ENCODE measurements at regions not wholly inside any gene's neighbourhood (a gene's known extent, or its start where the extent isn't known, plus 50 kb on each side); places are given as distances from the start of the nearest gene placed in this dataset.

DNA sequence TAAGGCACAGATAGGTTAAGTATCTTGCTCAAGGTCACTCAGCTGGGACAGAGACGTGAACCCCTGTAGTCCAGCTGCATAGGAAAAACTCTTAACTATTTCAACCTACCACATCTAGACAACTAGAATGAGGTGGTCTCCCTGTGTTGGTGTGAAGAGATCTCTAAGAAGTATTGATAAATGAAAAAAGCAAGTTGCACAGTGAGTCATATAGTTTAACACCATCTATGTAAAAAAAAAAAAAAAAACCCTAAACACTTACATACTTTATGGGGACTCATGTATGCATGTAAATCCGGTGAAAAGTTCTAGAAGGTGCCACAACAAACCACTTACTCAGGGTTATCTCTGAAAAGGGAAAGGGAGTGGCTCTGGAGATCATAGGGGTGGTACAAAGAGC lies 185.5 kb downstream of the SATB1 start:
- H3K4ac ChIP-seq (ENCODE audit: low read depth, low read length) = no peak overlapping the region
- H3K56ac ChIP-seq (ENCODE audit: low read length) = no peak overlapping the region
- no peak overlapping the region for H3K18ac ChIP-seq (ENCODE audit: low read length)
- H3K4me1 ChIP-seq (ENCODE audit: control insufficient read depth, low read depth, low read length) = peaks cover 8% of the 10 kb centered on the region
- no peaks in the 10 kb centered on the region for H3K27me3 ChIP-seq (ENCODE audit: insufficient read depth, low read length, poor library complexity)
- no peak overlapping the region for H3K27ac ChIP-seq (ENCODE audit: low read depth, low read length)
- no peak overlapping the region for H3K4me3 ChIP-seq (ENCODE audit: low read length)
- H2AK5ac ChIP-seq (ENCODE audit: low read length) = no peak overlapping the region
- no peak overlapping the region for H3K9ac ChIP-seq (ENCODE audit: low read length)
- no peak overlapping the region for H2BK120ac ChIP-seq (ENCODE audit: low read depth, low read length)
- no peak overlapping the region for H2BK15ac ChIP-seq (replicated peaks; ENCODE audit: low read depth)
- no peaks in the 10 kb centered on the region for H3K79me2 ChIP-seq (ENCODE audit: control insufficient read depth, insufficient read depth, low read length)
- H3K36me3 ChIP-seq (ENCODE audit: control insufficient read depth, insufficient read depth, low read length) = no peaks in the 10 kb centered on the region
- DNase-seq = no peak
- H3K23ac ChIP-seq (ENCODE audit: low read length) = no peak overlapping the region
- no peaks in the 10 kb centered on the region for H3K79me1 ChIP-seq (ENCODE audit: low read length)
- H2BK5ac ChIP-seq (ENCODE audit: low read length) = no peak overlapping the region
- no peak overlapping the region for H4K8ac ChIP-seq (ENCODE audit: low read depth, low read length)
- H4K5ac ChIP-seq (ENCODE audit: low read length) = no peak overlapping the region
- H3K4me2 ChIP-seq (ENCODE audit: low read length) = no peak overlapping the region
- WGBS (ENCODE audit: extremely low coverage, insufficient coverage, low lambda C conversion rate) = no CpG with 5 or more reads among the region's 2 CpGs

DNA sequence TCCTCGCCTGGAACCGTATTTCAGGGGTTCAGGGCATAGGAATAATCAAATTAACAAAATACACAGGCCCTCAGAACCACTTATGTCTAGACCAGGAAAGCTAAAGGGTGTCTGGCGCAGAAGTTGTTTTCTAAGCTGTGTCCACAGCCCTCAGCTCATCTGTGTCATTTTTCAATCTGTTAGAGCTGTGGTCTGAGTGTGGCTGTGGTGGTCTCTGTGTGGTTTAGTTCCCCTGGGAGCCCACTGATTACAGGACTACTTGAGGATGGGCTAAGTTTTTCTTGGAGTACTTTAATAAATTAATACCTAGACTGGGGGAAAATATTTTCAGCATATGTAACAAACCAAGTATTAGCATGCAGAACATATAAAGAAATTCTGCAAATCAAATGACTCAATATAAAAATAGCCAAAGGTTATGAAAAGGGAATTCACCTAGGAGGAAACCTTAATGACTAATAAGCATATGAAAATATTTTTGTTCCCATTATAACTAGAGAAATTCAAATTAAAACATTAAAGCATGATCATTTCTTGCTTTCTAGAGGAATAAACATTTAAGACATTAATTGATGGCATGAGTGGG lies 186.3 kb downstream of the SATB1 start:
- H3K4me3 ChIP-seq (ENCODE audit: low read length) = no peak overlapping the region
- no peak overlapping the region for H3K27ac ChIP-seq (ENCODE audit: low read depth, low read length)
- no peak overlapping the region for H3K23ac ChIP-seq (ENCODE audit: low read length)
- H4K8ac ChIP-seq (ENCODE audit: low read depth, low read length) = no peak overlapping the region
- no peaks in the 10 kb centered on the region for H3K27me3 ChIP-seq (ENCODE audit: insufficient read depth, low read length, poor library complexity)
- no peak overlapping the region for H3K9ac ChIP-seq (ENCODE audit: low read length)
- no CpG with 5 or more reads among the region's 3 CpGs for WGBS (ENCODE audit: extremely low coverage, insufficient coverage, low lambda C conversion rate)
- H3K4me1 ChIP-seq (ENCODE audit: control insufficient read depth, low read depth, low read length) = peaks cover 12% of the 10 kb centered on the region
- H4K5ac ChIP-seq (ENCODE audit: low read length) = no peak overlapping the region
- no peak overlapping the region for H2BK5ac ChIP-seq (ENCODE audit: low read length)
- no peak overlapping the region for H2BK120ac ChIP-seq (ENCODE audit: low read depth, low read length)
- H3K4me2 ChIP-seq (ENCODE audit: low read length) = no peak overlapping the region
- no peaks in the 10 kb centered on the region for H3K79me2 ChIP-seq (ENCODE audit: control insufficient read depth, insufficient read depth, low read length)
- H3K18ac ChIP-seq (ENCODE audit: low read length) = peak overlapping the region; percentile 51
- H3K56ac ChIP-seq (ENCODE audit: low read length) = no peak overlapping the region
- no peaks in the 10 kb centered on the region for H3K36me3 ChIP-seq (ENCODE audit: control insufficient read depth, insufficient read depth, low read length)
- DNase-seq = no peak
- H3K4ac ChIP-seq (ENCODE audit: low read depth, low read length) = no peak overlapping the region
- H3K79me1 ChIP-seq (ENCODE audit: low read length) = no peaks in the 10 kb centered on the region
- no peak overlapping the region for H2AK5ac ChIP-seq (ENCODE audit: low read length)
- H2BK15ac ChIP-seq (replicated peaks; ENCODE audit: low read depth) = peak overlapping the region; percentile 85

DNA sequence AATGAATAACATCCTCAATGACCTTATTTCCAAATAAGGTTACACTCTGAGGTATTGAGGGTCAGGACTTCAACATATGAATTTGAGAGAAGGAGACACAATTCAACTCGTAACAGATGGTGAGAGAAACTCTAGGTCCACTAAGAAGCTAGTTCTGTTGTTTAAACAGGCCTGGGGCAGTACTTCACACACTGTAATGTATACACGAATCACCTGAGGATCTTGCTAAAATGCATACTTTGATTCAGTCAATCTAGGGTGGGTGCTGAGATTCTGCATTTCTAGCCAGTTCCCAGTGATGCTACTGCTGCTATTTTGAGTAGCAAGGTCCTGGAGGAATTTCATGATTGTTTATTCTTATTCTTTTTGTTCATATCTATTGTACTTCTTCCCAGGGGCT lies 186.8 kb downstream of the SATB1 start:
- Histone ChIP-seq H4K8ac (ENCODE audit: low read depth, low read length) (no peak overlapping the region), H2BK120ac (ENCODE audit: low read depth, low read length) (no peak overlapping the region), H3K27me3 (ENCODE audit: insufficient read depth, low read length, poor library complexity) (no peaks in the 10 kb centered on the region), H3K27ac (ENCODE audit: low read depth, low read length) (no peak overlapping the region), H2BK15ac (replicated peaks; ENCODE audit: low read depth) (no peak overlapping the region), H3K4me3 (ENCODE audit: low read length) (no peak overlapping the region), H3K36me3 (ENCODE audit: control insufficient read depth, insufficient read depth, low read length) (no peaks in the 10 kb centered on the region), H2AK5ac (ENCODE audit: low read length) (no peak overlapping the region), H3K79me2 (ENCODE audit: control insufficient read depth, insufficient read depth, low read length) (no peaks in the 10 kb centered on the region), H3K23ac (ENCODE audit: low read length) (no peak overlapping the region), H3K56ac (ENCODE audit: low read length) (no peak overlapping the region), H4K5ac (ENCODE audit: low read length) (no peak overlapping the region), H2BK5ac (ENCODE audit: low read length) (no peak overlapping the region), H3K79me1 (ENCODE audit: low read length) (no peaks in the 10 kb centered on the region), H3K18ac (ENCODE audit: low read length) (no peak overlapping the region), H3K4me1 (ENCODE audit: control insufficient read depth, low read depth, low read length) (peaks cover 16% of the 10 kb centered on the region), H3K9ac (ENCODE audit: low read length) (no peak overlapping the region), H3K4ac (ENCODE audit: low read depth, low read length) (no peak overlapping the region), H3K4me2 (ENCODE audit: low read length) (no peak overlapping the region)
- no CpG with 5 or more reads among the region's 2 CpGs for WGBS (ENCODE audit: extremely low coverage, insufficient coverage, low lambda C conversion rate)
- no peak for DNase-seq

DNA sequence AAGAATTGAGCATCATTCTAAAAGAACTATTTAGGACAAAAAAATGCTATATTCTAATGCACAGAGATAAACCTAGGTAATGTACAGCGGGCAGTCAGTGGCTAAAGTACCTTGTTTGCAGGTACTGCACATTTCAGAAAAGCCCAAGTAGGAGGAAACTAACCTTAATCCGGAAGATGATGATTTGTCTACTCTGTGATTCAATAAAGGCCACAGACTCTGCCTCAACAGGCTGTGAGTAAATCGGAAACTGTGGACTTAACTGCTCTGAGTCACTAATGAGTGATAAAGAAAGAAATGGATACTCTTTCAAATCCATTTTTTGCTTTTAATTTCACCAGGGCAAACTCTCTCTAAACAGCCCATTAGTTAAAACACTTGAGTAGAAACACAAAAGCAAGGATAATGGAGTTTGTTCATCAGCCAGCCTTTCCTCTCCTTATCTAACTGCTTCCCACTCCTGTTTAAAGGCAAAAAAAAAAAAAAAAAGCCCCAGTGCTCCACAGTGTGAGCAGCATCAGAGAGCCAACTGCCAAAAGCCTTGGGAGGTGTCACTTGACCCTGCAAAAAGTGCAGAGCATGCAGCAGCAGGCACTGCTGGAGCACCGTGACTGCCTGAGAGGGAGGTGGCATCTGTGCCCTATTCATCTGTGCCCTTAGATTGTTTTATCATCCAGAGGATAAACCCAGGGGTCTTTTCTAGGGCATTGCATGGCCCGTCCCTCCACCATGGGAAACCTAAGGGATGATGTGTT lies 187.7 kb downstream of the SATB1 start:
- peak overlapping the region; percentile 76 for H2BK15ac ChIP-seq (replicated peaks; ENCODE audit: low read depth)
- H3K4me2 ChIP-seq (ENCODE audit: low read length) = no peak overlapping the region
- peak overlapping the region; percentile 65 for H2BK120ac ChIP-seq (ENCODE audit: low read depth, low read length)
- H4K5ac ChIP-seq (ENCODE audit: low read length) = no peak overlapping the region
- H3K18ac ChIP-seq (ENCODE audit: low read length) = peak overlapping the region; percentile 35
- H3K4me1 ChIP-seq (ENCODE audit: control insufficient read depth, low read depth, low read length) = peaks cover 16% of the 10 kb centered on the region
- H2BK5ac ChIP-seq (ENCODE audit: low read length) = no peak overlapping the region
- no peak overlapping the region for H3K4ac ChIP-seq (ENCODE audit: low read depth, low read length)
- H3K23ac ChIP-seq (ENCODE audit: low read length) = no peak overlapping the region
- no peaks in the 10 kb centered on the region for H3K36me3 ChIP-seq (ENCODE audit: control insufficient read depth, insufficient read depth, low read length)
- DNase-seq = peak; percentile 26
- no peak overlapping the region for H3K56ac ChIP-seq (ENCODE audit: low read length)
- no peak overlapping the region for H2AK5ac ChIP-seq (ENCODE audit: low read length)
- WGBS (ENCODE audit: extremely low coverage, insufficient coverage, low lambda C conversion rate) = no CpG with 5 or more reads among the region's 5 CpGs
- no peak overlapping the region for H3K9ac ChIP-seq (ENCODE audit: low read length)
- no peaks in the 10 kb centered on the region for H3K79me1 ChIP-seq (ENCODE audit: low read length)
- no peaks in the 10 kb centered on the region for H3K27me3 ChIP-seq (ENCODE audit: insufficient read depth, low read length, poor library complexity)
- H3K4me3 ChIP-seq (ENCODE audit: low read length) = no peak overlapping the region
- no peak overlapping the region for H4K8ac ChIP-seq (ENCODE audit: low read depth, low read length)
- no peaks in the 10 kb centered on the region for H3K79me2 ChIP-seq (ENCODE audit: control insufficient read depth, insufficient read depth, low read length)
- H3K27ac ChIP-seq (ENCODE audit: low read depth, low read length) = no peak overlapping the region

DNA sequence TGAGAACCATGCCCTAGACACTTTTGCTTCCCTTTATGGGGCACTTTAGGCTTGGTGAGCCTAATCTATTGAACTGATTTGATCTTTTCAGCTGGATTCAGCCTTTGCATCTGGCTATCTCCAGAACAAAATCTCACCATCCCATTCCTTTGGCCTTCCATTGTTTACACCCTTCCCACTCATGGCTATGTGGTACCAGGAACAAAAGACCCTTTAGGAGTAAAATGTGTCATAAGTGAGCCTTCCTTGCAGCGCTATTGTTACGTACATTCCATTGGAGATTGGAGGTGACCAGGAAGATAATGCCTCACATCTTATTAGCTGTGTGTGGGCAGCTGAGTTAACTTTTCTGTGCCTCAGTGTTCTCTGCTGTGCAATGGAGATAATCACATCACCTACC lies 188.4 kb downstream of the SATB1 start:
- no peak overlapping the region for H3K4me3 ChIP-seq (ENCODE audit: low read length)
- no peak overlapping the region for H3K4me2 ChIP-seq (ENCODE audit: low read length)
- H3K27me3 ChIP-seq (ENCODE audit: insufficient read depth, low read length, poor library complexity) = no peaks in the 10 kb centered on the region
- no peaks in the 10 kb centered on the region for H3K79me2 ChIP-seq (ENCODE audit: control insufficient read depth, insufficient read depth, low read length)
- H2AK5ac ChIP-seq (ENCODE audit: low read length) = no peak overlapping the region
- H3K23ac ChIP-seq (ENCODE audit: low read length) = no peak overlapping the region
- no peak overlapping the region for H4K5ac ChIP-seq (ENCODE audit: low read length)
- peak overlapping the region; percentile 6 for H3K27ac ChIP-seq (ENCODE audit: low read depth, low read length)
- H2BK5ac ChIP-seq (ENCODE audit: low read length) = no peak overlapping the region
- H3K4ac ChIP-seq (ENCODE audit: low read depth, low read length) = peak overlapping the region; percentile 81
- H4K8ac ChIP-seq (ENCODE audit: low read depth, low read length) = no peak overlapping the region
- H2BK120ac ChIP-seq (ENCODE audit: low read depth, low read length) = peak overlapping the region; percentile 62
- no peak overlapping the region for H3K18ac ChIP-seq (ENCODE audit: low read length)
- H2BK15ac ChIP-seq (replicated peaks; ENCODE audit: low read depth) = no peak overlapping the region
- WGBS (ENCODE audit: extremely low coverage, insufficient coverage, low lambda C conversion rate) = no CpG with 5 or more reads among the region's 2 CpGs
- H3K4me1 ChIP-seq (ENCODE audit: control insufficient read depth, low read depth, low read length) = peaks cover 16% of the 10 kb centered on the region
- peak; percentile 65 for DNase-seq
- no peaks in the 10 kb centered on the region for H3K36me3 ChIP-seq (ENCODE audit: control insufficient read depth, insufficient read depth, low read length)
- no peak overlapping the region for H3K56ac ChIP-seq (ENCODE audit: low read length)
- no peaks in the 10 kb centered on the region for H3K79me1 ChIP-seq (ENCODE audit: low read length)
- H3K9ac ChIP-seq (ENCODE audit: low read length) = no peak overlapping the region
